ENCODE measurements at regions not wholly inside any gene's neighbourhood (a gene's known extent, or its start where the extent isn't known, plus 50 kb on each side); places are given as distances from the start of the nearest gene placed in this dataset.

- DNase-seq (ENCODE audit: low read depth, low spot score), result no peak
These were observed 539.7 kb downstream of the QKI start for GRCh38 chr6:163954088-163954775.

GRCh38 chr6:163952005-163952404, 537.5 kb downstream of the QKI start:
- no peak for DNase-seq (ENCODE audit: low read depth, low spot score)
- H3K4me3 ChIP-seq (ENCODE audit: low read length), result no peak overlapping the region

More at GRCh38 chr6:163954088-163954775, 539.7 kb downstream of the QKI start:
- H3K4me3 ChIP-seq (ENCODE audit: low read length), result no peak overlapping the region

GRCh38 chr6:163951326-163951725, 536.8 kb downstream of the QKI start:
- H3K4me3 ChIP-seq (ENCODE audit: low read length), result no peak overlapping the region
- DNase-seq (ENCODE audit: low read depth, low spot score), result no peak

- no peak overlapping the region for H3K4me3 ChIP-seq (ENCODE audit: low read length)
- DNase-seq (ENCODE audit: low read depth, low spot score), result no peak
These were observed 535.6 kb downstream of the QKI start for GRCh38 chr6:163950159-163950558.

GRCh38 chr6:163949431-163949830, 534.9 kb downstream of the QKI start:
- DNase-seq (ENCODE audit: low read depth, low spot score), result no peak
- H3K4me3 ChIP-seq (ENCODE audit: low read length), result no peak overlapping the region

- DNase-seq (ENCODE audit: low read depth, low spot score), result no peak
- no peak overlapping the region for H3K4me3 ChIP-seq (ENCODE audit: low read length)
These were observed 533.7 kb downstream of the QKI start for GRCh38 chr6:163948250-163948649.

- no peak for DNase-seq (ENCODE audit: low read depth, low spot score)
- H3K4me3 ChIP-seq (ENCODE audit: low read length), result no peak overlapping the region
These were observed 532.8 kb downstream of the QKI start for GRCh38 chr6:163947276-163947675.

GRCh38 chr6:163946437-163946836, 531.9 kb downstream of the QKI start:
- no peak overlapping the region for H3K4me3 ChIP-seq (ENCODE audit: low read length)
- DNase-seq (ENCODE audit: low read depth, low spot score), result no peak

- no peak overlapping the region for H3K4me3 ChIP-seq (ENCODE audit: low read length)
These were observed 531.3 kb downstream of the QKI start for GRCh38 chr6:163945808-163946207.

GRCh38 chr6:163944897-163945296, 530.4 kb downstream of the QKI start:
- no peak overlapping the region for H3K4me3 ChIP-seq (ENCODE audit: low read length)

More at GRCh38 chr6:163945808-163946207, 531.3 kb downstream of the QKI start:
- no peak for DNase-seq (ENCODE audit: low read depth, low spot score)

GRCh38 chr6:163943607-163944385, 529.3 kb downstream of the QKI start:
- DNase-seq (ENCODE audit: low read depth, low spot score), result no peak
- H3K4me3 ChIP-seq (ENCODE audit: low read length), result no peak overlapping the region

More at GRCh38 chr6:163944897-163945296, 530.4 kb downstream of the QKI start:
- no peak for DNase-seq (ENCODE audit: low read depth, low spot score)

GRCh38 chr6:163942790-163943189, 528.3 kb downstream of the QKI start:
- no peak for DNase-seq (ENCODE audit: low read depth, low spot score)
- H3K4me3 ChIP-seq (ENCODE audit: low read length), result no peak overlapping the region

GRCh38 chr6:163941624-163941976, 527.1 kb downstream of the QKI start:
- no peak overlapping the region for H3K4me3 ChIP-seq (ENCODE audit: low read length)
- DNase-seq (ENCODE audit: low read depth, low spot score), result no peak

- DNase-seq (ENCODE audit: low read depth, low spot score), result no peak
- no peak overlapping the region for H3K4me3 ChIP-seq (ENCODE audit: low read length)
These were observed 526.4 kb downstream of the QKI start for GRCh38 chr6:163940705-163941623.

GRCh38 chr6:163937071-163937470, 522.6 kb downstream of the QKI start:
- no peak overlapping the region for H3K4me3 ChIP-seq (ENCODE audit: low read length)
- DNase-seq (ENCODE audit: low read depth, low spot score), result no peak

- H3K4me3 ChIP-seq (ENCODE audit: low read length), result no peak overlapping the region
- DNase-seq (ENCODE audit: low read depth, low spot score), result no peak
These were observed 520.7 kb downstream of the QKI start for GRCh38 chr6:163935158-163935762.

GRCh38 chr6:163930012-163930411, 515.5 kb downstream of the QKI start:
- H3K4me3 ChIP-seq (ENCODE audit: low read length), result no peak overlapping the region
- no peak for DNase-seq (ENCODE audit: low read depth, low spot score)

GRCh38 chr6:163929538-163929937, 515.0 kb downstream of the QKI start:
- H3K4me3 ChIP-seq (ENCODE audit: low read length), result no peak overlapping the region
- DNase-seq (ENCODE audit: low read depth, low spot score), result no peak

GRCh38 chr6:163926642-163927041, 512.1 kb downstream of the QKI start:
- DNase-seq (ENCODE audit: low read depth, low spot score), result no peak
- no peak overlapping the region for H3K4me3 ChIP-seq (ENCODE audit: low read length)
